Endometrium (tissue), 2 donors: ENCODE measurements at regions not wholly inside any gene's neighbourhood (a gene's known extent, or its start where the extent isn't known, plus 50 kb on each side); places are given as distances from the start of the nearest gene placed in this dataset.
"Not testable (repeated sequence)": the region's sequence is repeated elsewhere in the genome, so short reads cannot be mapped to it uniquely, and the experiment has no call there.

Source experiments
- FAIRE-seq: peaks from 2 replicates; lab custom pipeline; 2012; peaks lifted over from hg19 to GRCh38; lab: Jason Lieb, UNC
- donor health status: control.
- donor health status: control.

GRCh38 chr4:179698321-179698720, 2256.1 kb upstream of the AGA start:
- no peak for FAIRE-seq

GRCh38 chr4:179709961-179710624, 2267.9 kb upstream of the AGA start:
- FAIRE-seq, result no peak

GRCh38 chr4:179719766-179720450, 2277.7 kb upstream of the AGA start:
- FAIRE-seq, result no peak

- not testable (repeated sequence) for FAIRE-seq
Measured at GRCh38 chr4:179726491-179726890, 2284.3 kb upstream of the AGA start.

GRCh38 chr4:179728305-179728704, 2286.1 kb upstream of the AGA start:
- FAIRE-seq, result no peak

GRCh38 chr4:179736820-179737219, 2294.6 kb upstream of the AGA start:
- not testable (repeated sequence) for FAIRE-seq

GRCh38 chr4:179738822-179739221, 2296.6 kb upstream of the AGA start:
- FAIRE-seq, result no peak

- no peak for FAIRE-seq
Measured at GRCh38 chr4:179747218-179747910, 2305.1 kb upstream of the AGA start.

- no peak for FAIRE-seq
Measured at GRCh38 chr4:179748837-179749236, 2306.6 kb upstream of the AGA start.

GRCh38 chr4:179750374-179750773, 2308.1 kb upstream of the AGA start:
- FAIRE-seq, result no peak

- no peak for FAIRE-seq
Measured at GRCh38 chr4:179751669-179752068, 2309.4 kb upstream of the AGA start.

- no peak for FAIRE-seq
Measured at GRCh38 chr4:179755322-179755721, 2313.1 kb upstream of the AGA start.

- FAIRE-seq, result no peak
Measured at GRCh38 chr4:179757641-179758040, 2315.4 kb upstream of the AGA start.

GRCh38 chr4:179762840-179763239, 2320.6 kb upstream of the AGA start:
- FAIRE-seq, result no peak

GRCh38 chr4:179766938-179767337, 2324.7 kb upstream of the AGA start:
- FAIRE-seq, result no peak

GRCh38 chr4:179768996-179769395, 2326.8 kb upstream of the AGA start:
- no peak for FAIRE-seq

GRCh38 chr4:179797738-179798137, 2355.5 kb upstream of the AGA start:
- no peak for FAIRE-seq

- FAIRE-seq, result no peak
Measured at GRCh38 chr4:179803857-179804256, 2361.6 kb upstream of the AGA start.

- FAIRE-seq, result no peak
Measured at GRCh38 chr4:179804440-179804839, 2362.2 kb upstream of the AGA start.

GRCh38 chr4:179817317-179817716, 2375.1 kb upstream of the AGA start:
- no peak for FAIRE-seq

- FAIRE-seq, result no peak
Measured at GRCh38 chr4:179823342-179823741, 2381.1 kb upstream of the AGA start.

GRCh38 chr4:179831274-179831673, 2389.0 kb upstream of the AGA start:
- FAIRE-seq, result no peak
